ENCODE measurements at regions not wholly inside any gene's neighbourhood (a gene's known extent, or its start where the extent isn't known, plus 50 kb on each side); places are given as distances from the start of the nearest gene placed in this dataset.

- TF ChIP-seq CTCF (IDR thresholded peaks at IDR 0.05) (no peak), POLR2A (IDR thresholded peaks at IDR 0.05) (no peak)
These were observed 614.0 kb downstream of the UTRN start for GRCh38 chr6:144899161-144899560.
